ENCODE measurements at regions not wholly inside any gene's neighbourhood (a gene's known extent, or its start where the extent isn't known, plus 50 kb on each side); places are given as distances from the start of the nearest gene placed in this dataset.

DNA sequence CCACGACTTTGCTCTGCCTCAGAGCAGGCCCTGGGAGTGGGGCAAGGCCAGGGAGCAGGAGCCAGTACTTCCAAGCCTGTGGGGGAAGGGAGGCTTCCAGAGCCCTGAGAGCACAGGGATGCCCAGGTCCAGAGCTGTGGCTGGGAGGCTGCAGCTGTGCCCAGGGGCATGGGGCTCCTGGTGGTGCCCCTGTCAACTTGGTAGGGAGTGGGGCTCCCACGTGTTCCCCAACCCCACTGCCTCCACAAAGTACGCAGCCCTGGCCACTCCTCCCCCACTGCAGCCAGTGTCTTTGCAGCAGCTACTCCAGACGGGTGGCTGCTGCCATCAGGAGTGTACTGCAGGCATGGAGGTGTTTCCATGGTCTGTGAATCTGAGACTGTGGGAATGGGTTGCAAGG, 294.1 kb upstream of the SNX7 start:
- TF ChIP-seq, protein P1, sequence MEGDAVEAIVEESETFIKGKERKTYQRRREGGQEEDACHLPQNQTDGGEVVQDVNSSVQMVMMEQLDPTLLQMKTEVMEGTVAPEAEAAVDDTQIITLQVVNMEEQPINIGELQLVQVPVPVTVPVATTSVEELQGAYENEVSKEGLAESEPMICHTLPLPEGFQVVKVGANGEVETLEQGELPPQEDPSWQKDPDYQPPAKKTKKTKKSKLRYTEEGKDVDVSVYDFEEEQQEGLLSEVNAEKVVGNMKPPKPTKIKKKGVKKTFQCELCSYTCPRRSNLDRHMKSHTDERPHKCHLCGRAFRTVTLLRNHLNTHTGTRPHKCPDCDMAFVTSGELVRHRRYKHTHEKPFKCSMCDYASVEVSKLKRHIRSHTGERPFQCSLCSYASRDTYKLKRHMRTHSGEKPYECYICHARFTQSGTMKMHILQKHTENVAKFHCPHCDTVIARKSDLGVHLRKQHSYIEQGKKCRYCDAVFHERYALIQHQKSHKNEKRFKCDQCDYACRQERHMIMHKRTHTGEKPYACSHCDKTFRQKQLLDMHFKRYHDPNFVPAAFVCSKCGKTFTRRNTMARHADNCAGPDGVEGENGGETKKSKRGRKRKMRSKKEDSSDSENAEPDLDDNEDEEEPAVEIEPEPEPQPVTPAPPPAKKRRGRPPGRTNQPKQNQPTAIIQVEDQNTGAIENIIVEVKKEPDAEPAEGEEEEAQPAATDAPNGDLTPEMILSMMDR (IDR thresholded peaks at IDR 0.05), result no peak
- TF ChIP-seq POLR2A (IDR thresholded peaks at IDR 0.05) (no peak), EP300 (IDR thresholded peaks at IDR 0.05) (no peak)
